Muscle of leg (tissue), 3 donors: ENCODE measurements at regions not wholly inside any gene's neighbourhood (a gene's known extent, or its start where the extent isn't known, plus 50 kb on each side); places are given as distances from the start of the nearest gene placed in this dataset.

ENCODE experiments used
- DNase-seq: peaks from one replicate; pipeline ENCODE4 v3.0.0; 2013
- H3K27ac ChIP-seq: one replicate; pipeline ENCODE4 v1.5.1; 2013; ENCODE audit warnings: mild to moderate bottlenecking, low read length, control low read depth
- H3K27me3 ChIP-seq: one replicate; pipeline ENCODE4 v1.6.1; 2013; ENCODE audit warnings: low read length; ENCODE audit not compliant: control insufficient read depth, insufficient read depth
- H3K36me3 ChIP-seq: one replicate; pipeline ENCODE4 v1.6.1; 2013; ENCODE audit warnings: low read length; ENCODE audit not compliant: control insufficient read depth, insufficient read depth
- H3K4me1 ChIP-seq: one replicate; pipeline ENCODE4 v1.6.1; 2013; ENCODE audit warnings: low read length; ENCODE audit not compliant: control insufficient read depth, insufficient read depth
- H3K4me3 ChIP-seq: one replicate; pipeline ENCODE4 v1.5.1; 2013; ENCODE audit warnings: low read length, control low read depth
- H3K9me3 ChIP-seq: replicated peaks from 2 replicates; pipeline ENCODE4 v1.6.1; 2013; ENCODE audit warnings: low read depth, low read length; ENCODE audit not compliant: control insufficient read depth
- WGBS: methylation state at CpG from one replicate; pipeline ENCODE4 v1.1.5; 2013; ENCODE audit warnings: missing lambda C conversion rate; ENCODE audit not compliant: insufficient coverage; 5-methylcytosine and 5-hydroxymethylcytosine counted together

GRCh38 chr2:42958741-42959233 is 166.4 kb upstream of the HAAO start:
- 76% methylated on average over 7 of the region's 10 CpGs for WGBS
- H3K4me1 ChIP-seq, result peaks cover 83% of the 10 kb centered on the region
- no peaks in the 10 kb centered on the region for H3K9me3 ChIP-seq
- H3K4me3 ChIP-seq, result no peak overlapping the region
- H3K36me3 ChIP-seq, result no peaks in the 10 kb centered on the region
- H3K27me3 ChIP-seq, result no peaks in the 10 kb centered on the region
- no peak for DNase-seq
- H3K27ac ChIP-seq, result peak overlapping the region; percentile 97

- no peaks in the 10 kb centered on the region for H3K36me3 ChIP-seq
- DNase-seq, result peak; percentile 84
- peaks cover 74% of the 10 kb centered on the region for H3K4me1 ChIP-seq
- peak overlapping the region; percentile 97 for H3K27ac ChIP-seq
- 62% methylated on average over 5 of the region's 5 CpGs for WGBS
- no peaks in the 10 kb centered on the region for H3K9me3 ChIP-seq
- no peaks in the 10 kb centered on the region for H3K27me3 ChIP-seq
- H3K4me3 ChIP-seq, result no peak overlapping the region
Observed at GRCh38 chr2:42957861-42958301, 165.5 kb upstream of the HAAO start.

GRCh38 chr2:42957109-42957860 is 164.9 kb upstream of the HAAO start:
- H3K4me3 ChIP-seq, result no peak overlapping the region
- H3K27me3 ChIP-seq, result no peaks in the 10 kb centered on the region
- H3K9me3 ChIP-seq, result no peaks in the 10 kb centered on the region
- H3K27ac ChIP-seq, result peak overlapping the region; percentile 97
- H3K4me1 ChIP-seq, result peaks cover 68% of the 10 kb centered on the region
- H3K36me3 ChIP-seq, result no peaks in the 10 kb centered on the region
- 68% methylated on average over 5 of the region's 11 CpGs for WGBS
- DNase-seq, result no peak

GRCh38 chr2:42954227-42954962 is 162.0 kb upstream of the HAAO start:
- Histone ChIP-seq H3K9me3 (no peaks in the 10 kb centered on the region), H3K4me3 (no peak overlapping the region), H3K27ac (no peak overlapping the region), H3K4me1 (peaks cover 54% of the 10 kb centered on the region), H3K27me3 (no peaks in the 10 kb centered on the region), H3K36me3 (no peaks in the 10 kb centered on the region)
- no peak for DNase-seq
- 53% methylated on average over 9 of the region's 13 CpGs for WGBS

GRCh38 chr2:42953216-42953615 is 160.8 kb upstream of the HAAO start:
- no peaks in the 10 kb centered on the region for H3K9me3 ChIP-seq
- H3K4me1 ChIP-seq, result peaks cover 45% of the 10 kb centered on the region
- H3K36me3 ChIP-seq, result no peaks in the 10 kb centered on the region
- H3K27ac ChIP-seq, result no peak overlapping the region
- H3K27me3 ChIP-seq, result no peaks in the 10 kb centered on the region
- no peak for DNase-seq
- 100% methylated on average over 2 of the region's 7 CpGs for WGBS
- no peak overlapping the region for H3K4me3 ChIP-seq

GRCh38 chr2:42951263-42951938 is 159.0 kb upstream of the HAAO start:
- H3K4me3 ChIP-seq, result no peak overlapping the region
- peak overlapping the region; percentile 84 for H3K27ac ChIP-seq
- no peaks in the 10 kb centered on the region for H3K9me3 ChIP-seq
- WGBS, result 53% methylated on average over 6 of the region's 8 CpGs
- H3K27me3 ChIP-seq, result no peaks in the 10 kb centered on the region
- H3K36me3 ChIP-seq, result no peaks in the 10 kb centered on the region
- peaks cover 41% of the 10 kb centered on the region for H3K4me1 ChIP-seq
- peak; percentile 83 for DNase-seq

- no peak overlapping the region for H3K4me3 ChIP-seq
- no peaks in the 10 kb centered on the region for H3K9me3 ChIP-seq
- H3K36me3 ChIP-seq, result no peaks in the 10 kb centered on the region
- H3K27ac ChIP-seq, result peak overlapping the region; percentile 17
- DNase-seq, result no peak
- no peaks in the 10 kb centered on the region for H3K27me3 ChIP-seq
- WGBS, result 95% methylated on average over 4 of the region's 6 CpGs
- peaks cover 30% of the 10 kb centered on the region for H3K4me1 ChIP-seq
Observed at GRCh38 chr2:42949125-42949524, 156.7 kb upstream of the HAAO start.

GRCh38 chr2:42947809-42948600 is 155.6 kb upstream of the HAAO start:
- WGBS, result 88% methylated on average over 1 of the region's 2 CpGs
- Histone ChIP-seq H3K27ac (no peak overlapping the region), H3K27me3 (no peaks in the 10 kb centered on the region)

GRCh38 chr2:42944779-42945415 is 152.5 kb upstream of the HAAO start:
- H3K4me3 ChIP-seq, result no peak overlapping the region
- peaks cover 32% of the 10 kb centered on the region for H3K4me1 ChIP-seq
- H3K9me3 ChIP-seq, result no peaks in the 10 kb centered on the region
- WGBS, result 94% methylated on average over 8 of the region's 10 CpGs
- H3K27me3 ChIP-seq, result no peaks in the 10 kb centered on the region
- DNase-seq, result no peak
- H3K36me3 ChIP-seq, result no peaks in the 10 kb centered on the region
- no peak overlapping the region for H3K27ac ChIP-seq

More at GRCh38 chr2:42947809-42948600, 155.6 kb upstream of the HAAO start:
- DNase-seq, result no peak
- peaks cover 31% of the 10 kb centered on the region for H3K4me1 ChIP-seq
- H3K4me3 ChIP-seq, result no peak overlapping the region
- H3K9me3 ChIP-seq, result no peaks in the 10 kb centered on the region
- H3K36me3 ChIP-seq, result no peaks in the 10 kb centered on the region
